Activated naive CD8-positive, alpha-beta T cell treated with anti-CD3 and anti-CD28 coated beads for 36 hours (primary cell): ENCODE measurements at regions not wholly inside any gene's neighbourhood (a gene's known extent, or its start where the extent isn't known, plus 50 kb on each side); places are given as distances from the start of the nearest gene placed in this dataset.

Experiments
- DNase-seq: peaks from one replicate; pipeline ENCODE4 v3.0.0; 2021
- H3K27ac Mint-ChIP-seq: one replicate; pipeline ENCODE4 v1.8.0; 2022; ENCODE audit warnings: mild to moderate bottlenecking, moderate library complexity, mixed read lengths
- H3K27me3 Mint-ChIP-seq: one replicate; pipeline ENCODE4 v1.8.0; 2022; ENCODE audit warnings: mild to moderate bottlenecking, mixed read lengths
- H3K36me3 Mint-ChIP-seq: one replicate; pipeline ENCODE4 v1.8.0; 2021; ENCODE audit warnings: mild to moderate bottlenecking, mixed read lengths
- H3K4me1 Mint-ChIP-seq: one replicate; pipeline ENCODE4 v1.8.0; 2021; ENCODE audit warnings: mixed read lengths
- H3K4me3 Mint-ChIP-seq: one replicate; pipeline ENCODE4 v1.8.0; 2022; ENCODE audit warnings: mild to moderate bottlenecking, moderate library complexity, mixed read lengths
- H3K9me3 Mint-ChIP-seq: one replicate; pipeline ENCODE4 v1.8.0; 2022; ENCODE audit warnings: mixed read lengths

DNA sequence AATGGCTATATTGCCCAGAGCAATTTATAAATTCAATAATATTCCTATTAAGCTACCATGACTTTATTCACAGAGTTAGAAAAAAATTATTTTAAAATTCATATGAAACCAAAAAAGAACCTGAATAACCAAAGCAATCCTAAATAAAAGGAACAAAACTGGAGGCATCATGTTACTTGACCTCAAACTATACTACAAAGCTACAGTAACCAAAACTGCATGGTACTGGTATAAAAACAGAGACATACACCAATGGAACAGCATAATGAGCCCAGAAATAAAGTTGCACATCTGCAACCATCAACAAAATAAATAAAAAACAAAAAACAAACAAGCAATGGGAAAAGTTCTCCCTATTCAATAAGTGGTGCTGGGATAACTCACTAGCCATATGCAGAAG, 203.2 kb downstream of the RGS9 start:
- Mint-ChIP-seq H3K27ac (no peak overlapping the region), H3K9me3 (peaks cover 11% of the 10 kb centered on the region), H3K4me3 (no peak overlapping the region), H3K36me3 (no peaks in the 10 kb centered on the region), H3K4me1 (peaks cover 9% of the 10 kb centered on the region), H3K27me3 (peaks cover 3% of the 10 kb centered on the region)
- no peak for DNase-seq

DNA sequence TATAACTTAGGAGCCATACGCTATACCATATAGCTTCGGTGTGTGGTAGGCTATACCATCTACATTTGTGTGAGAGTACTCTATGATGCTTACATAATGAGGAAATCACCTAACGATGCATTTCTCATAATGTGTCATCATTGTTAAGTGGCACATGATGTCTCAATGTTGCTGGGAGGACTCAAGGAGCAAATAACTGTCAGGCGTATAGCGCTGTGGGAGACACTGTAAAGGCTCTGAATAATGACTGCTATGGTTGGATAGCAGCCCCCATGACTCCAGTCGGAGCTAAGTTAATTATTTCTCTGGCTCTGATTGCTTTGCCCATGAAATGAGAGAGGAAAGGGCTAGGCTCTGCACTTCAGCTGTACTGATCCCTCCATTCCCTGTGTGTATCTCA, 197.2 kb downstream of the RGS9 start:
- Mint-ChIP-seq H3K4me1 (peaks cover 8% of the 10 kb centered on the region), H3K27me3 (peaks cover 11% of the 10 kb centered on the region), H3K4me3 (no peak overlapping the region), H3K36me3 (peaks cover 3% of the 10 kb centered on the region), H3K9me3 (peaks cover 10% of the 10 kb centered on the region), H3K27ac (no peak overlapping the region)
- DNase-seq = no peak

DNA sequence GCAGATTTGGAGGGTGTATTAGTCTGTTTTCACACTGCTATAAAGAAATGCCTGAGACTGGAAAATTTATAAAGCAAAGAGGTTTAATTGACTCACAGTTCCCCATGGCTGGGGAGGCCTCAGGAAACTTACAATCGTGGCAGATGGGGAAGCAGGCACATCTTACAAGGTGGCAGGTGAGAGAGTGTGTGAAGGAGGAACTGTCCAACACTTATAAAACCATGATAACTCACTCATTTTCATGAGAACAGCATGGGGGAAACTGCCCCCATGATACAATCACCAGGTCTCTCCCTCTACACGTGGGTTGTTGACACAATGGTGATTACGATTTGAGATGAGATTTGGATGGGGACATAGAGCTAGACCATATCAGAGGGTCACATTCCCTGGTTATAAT, 195.6 kb downstream of the RGS9 start:
- peaks cover 10% of the 10 kb centered on the region for H3K9me3 Mint-ChIP-seq
- DNase-seq = no peak
- no peak overlapping the region for H3K4me3 Mint-ChIP-seq
- H3K27ac Mint-ChIP-seq = no peak overlapping the region
- H3K27me3 Mint-ChIP-seq = peaks cover 11% of the 10 kb centered on the region
- peaks cover 8% of the 10 kb centered on the region for H3K4me1 Mint-ChIP-seq
- H3K36me3 Mint-ChIP-seq = peaks cover 3% of the 10 kb centered on the region

DNA sequence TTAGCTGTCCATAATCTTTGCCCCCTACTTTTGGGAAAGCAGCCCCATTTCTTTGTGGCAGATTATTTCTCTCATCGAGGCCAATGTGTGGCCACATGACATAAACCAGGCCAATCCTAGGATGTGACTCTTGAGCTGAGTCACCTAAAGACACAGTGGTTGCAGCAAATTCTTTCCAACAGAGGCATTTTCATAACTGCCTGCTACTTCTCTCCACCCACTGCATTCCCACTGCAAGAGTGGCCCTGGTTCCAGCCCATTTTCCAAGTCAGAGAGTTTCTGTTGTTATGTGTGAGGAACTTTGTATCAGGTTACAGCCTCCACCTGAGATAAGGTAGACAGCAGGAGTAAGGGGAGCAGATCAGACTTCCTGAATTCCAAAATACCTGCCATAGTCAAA, 195.2 kb downstream of the RGS9 start:
- peaks cover 6% of the 10 kb centered on the region for H3K9me3 Mint-ChIP-seq
- no peak for DNase-seq
- H3K27me3 Mint-ChIP-seq = peaks cover 11% of the 10 kb centered on the region
- peaks cover 8% of the 10 kb centered on the region for H3K4me1 Mint-ChIP-seq
- H3K27ac Mint-ChIP-seq = no peak overlapping the region
- no peak overlapping the region for H3K4me3 Mint-ChIP-seq
- H3K36me3 Mint-ChIP-seq = peaks cover 3% of the 10 kb centered on the region

DNA sequence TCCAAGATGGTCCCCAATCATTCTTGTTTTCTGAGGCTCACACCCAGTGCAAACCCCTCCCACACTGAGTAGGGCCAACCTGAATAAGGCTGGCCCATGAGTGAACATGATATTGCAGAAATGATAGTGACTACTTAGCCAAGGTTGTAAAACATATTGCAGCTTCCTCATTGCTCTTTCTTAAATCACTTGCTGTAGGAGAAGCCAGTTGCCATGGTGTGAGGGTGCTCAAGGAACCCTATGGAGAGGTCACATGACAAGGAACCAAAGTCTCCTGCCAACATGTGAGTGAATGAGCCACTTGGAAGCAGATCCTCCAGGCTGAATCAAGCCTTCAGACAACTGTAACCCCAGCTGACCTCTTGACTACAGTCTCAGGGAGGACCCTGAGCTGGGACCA, 191.4 kb downstream of the RGS9 start:
- Mint-ChIP-seq H3K36me3 (peaks cover 3% of the 10 kb centered on the region), H3K27me3 (peaks cover 8% of the 10 kb centered on the region), H3K4me3 (no peak overlapping the region), H3K9me3 (peaks cover 6% of the 10 kb centered on the region), H3K4me1 (peaks cover 8% of the 10 kb centered on the region), H3K27ac (no peak overlapping the region)
- no peak for DNase-seq

DNA sequence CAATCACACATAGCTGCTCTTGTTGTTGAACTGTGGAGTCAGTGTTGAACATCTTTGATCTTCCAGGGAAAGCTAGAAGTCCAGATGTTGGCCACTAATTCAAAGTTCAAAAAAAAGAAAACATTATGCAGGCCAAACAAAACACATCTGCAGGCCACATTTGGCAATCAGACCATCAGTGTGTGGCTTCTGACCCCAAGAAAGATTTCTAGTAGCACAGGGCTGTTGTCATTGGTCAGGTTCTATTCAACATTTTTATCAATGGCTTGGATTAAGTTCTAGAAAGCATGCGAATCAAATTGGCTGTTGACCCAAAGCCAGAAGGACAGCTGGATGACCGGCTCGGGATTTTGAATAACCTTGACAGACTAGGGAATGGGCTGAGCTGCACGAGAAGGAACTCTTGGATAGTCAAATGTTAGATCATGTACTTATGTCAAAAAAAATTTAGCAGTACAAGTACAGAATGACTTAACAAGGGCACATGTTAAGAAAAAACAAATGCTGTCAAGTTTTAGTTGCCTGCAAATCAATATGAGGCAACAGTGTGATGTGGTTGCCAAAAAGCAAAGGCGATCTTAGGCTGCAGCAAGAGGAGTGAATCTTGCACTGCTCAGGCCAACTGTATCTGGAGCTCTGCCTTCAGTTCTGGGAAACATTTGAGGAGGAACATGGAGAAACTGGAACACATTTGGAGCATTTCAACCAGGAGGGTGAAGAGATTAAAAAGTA, 187.6 kb downstream of the RGS9 start:
- no peak overlapping the region for H3K27ac Mint-ChIP-seq

DNA sequence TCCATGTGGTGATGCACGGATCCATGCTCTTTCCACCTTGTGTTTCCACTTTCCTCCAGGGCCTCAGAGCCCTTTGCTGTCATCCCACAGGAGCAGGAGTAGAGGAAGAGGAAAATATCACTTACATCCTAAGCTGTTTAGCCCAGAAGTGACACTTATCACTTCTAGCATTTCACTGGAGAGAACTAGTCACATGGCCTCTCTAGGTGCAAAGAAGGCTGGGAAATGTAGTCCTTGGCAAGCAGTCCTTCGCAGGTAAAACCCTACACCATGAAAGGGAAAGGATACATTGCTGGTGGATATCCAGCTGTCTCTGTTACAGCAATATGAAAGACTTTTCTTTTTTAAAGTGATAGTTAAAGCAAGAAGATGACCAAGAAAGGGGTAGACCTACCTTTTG, 185.9 kb downstream of the RGS9 start:
- DNase-seq = no peak
- H3K27ac Mint-ChIP-seq = no peak overlapping the region
- H3K4me3 Mint-ChIP-seq = no peak overlapping the region
- no peaks in the 10 kb centered on the region for H3K36me3 Mint-ChIP-seq
- H3K4me1 Mint-ChIP-seq = peaks cover 4% of the 10 kb centered on the region
- peaks cover 2% of the 10 kb centered on the region for H3K9me3 Mint-ChIP-seq
- H3K27me3 Mint-ChIP-seq = peaks cover 3% of the 10 kb centered on the region

More for the DNA sequence above, 187.6 kb downstream of the RGS9 start:
- Mint-ChIP-seq H3K4me3 (no peak overlapping the region), H3K9me3 (no peaks in the 10 kb centered on the region), H3K4me1 (peaks cover 2% of the 10 kb centered on the region), H3K27me3 (no peaks in the 10 kb centered on the region), H3K36me3 (no peaks in the 10 kb centered on the region)
- DNase-seq = no peak

DNA sequence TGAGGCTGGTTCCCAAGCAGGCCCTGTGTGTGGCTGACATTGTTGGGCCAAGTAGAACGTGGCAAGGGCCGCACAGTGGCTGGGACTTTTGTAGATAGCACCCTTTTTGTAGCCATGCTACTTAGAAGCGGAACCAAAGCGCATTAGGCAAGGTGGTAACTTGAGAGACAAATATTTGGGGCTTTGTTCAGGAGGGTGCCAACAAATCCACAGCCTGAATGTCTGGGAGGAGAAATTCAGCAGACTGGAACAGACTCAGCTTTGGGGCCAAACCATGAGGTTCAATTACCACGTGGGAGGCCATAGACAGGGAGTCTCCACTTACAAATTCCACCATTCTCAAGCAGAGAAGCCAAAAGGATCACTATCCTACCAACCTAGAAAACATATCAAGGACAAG, 183.7 kb downstream of the RGS9 start:
- no peak for DNase-seq
- H3K27me3 Mint-ChIP-seq = peaks cover 15% of the 10 kb centered on the region
- peaks cover 8% of the 10 kb centered on the region for H3K4me1 Mint-ChIP-seq
- no peak overlapping the region for H3K27ac Mint-ChIP-seq
- no peak overlapping the region for H3K4me3 Mint-ChIP-seq
- no peaks in the 10 kb centered on the region for H3K36me3 Mint-ChIP-seq
- peaks cover 2% of the 10 kb centered on the region for H3K9me3 Mint-ChIP-seq

DNA sequence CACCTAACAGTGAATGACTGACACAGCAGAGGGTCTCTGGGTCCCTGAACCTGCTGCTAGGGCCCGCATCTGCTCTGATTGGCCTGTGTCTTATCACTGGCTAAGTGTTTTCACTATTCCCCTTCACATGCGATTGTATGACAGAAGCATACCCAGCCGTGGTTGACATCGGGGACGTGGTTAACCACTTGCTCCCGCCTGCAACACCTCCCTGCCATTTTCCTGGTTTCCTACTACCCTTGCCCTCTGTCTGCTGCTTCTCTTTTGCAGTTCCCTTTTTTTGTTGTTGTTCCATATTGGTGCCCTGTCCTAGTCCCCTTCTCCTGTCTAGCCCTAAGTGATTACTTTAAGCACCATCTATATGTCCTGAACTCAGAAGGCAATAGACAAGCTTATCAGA, 177.0 kb downstream of the RGS9 start:
- Mint-ChIP-seq H3K27ac (no peak overlapping the region), H3K36me3 (no peaks in the 10 kb centered on the region), H3K4me3 (no peak overlapping the region), H3K4me1 (peaks cover 12% of the 10 kb centered on the region), H3K9me3 (peaks cover 2% of the 10 kb centered on the region), H3K27me3 (peaks cover 56% of the 10 kb centered on the region)
- DNase-seq = no peak

DNA sequence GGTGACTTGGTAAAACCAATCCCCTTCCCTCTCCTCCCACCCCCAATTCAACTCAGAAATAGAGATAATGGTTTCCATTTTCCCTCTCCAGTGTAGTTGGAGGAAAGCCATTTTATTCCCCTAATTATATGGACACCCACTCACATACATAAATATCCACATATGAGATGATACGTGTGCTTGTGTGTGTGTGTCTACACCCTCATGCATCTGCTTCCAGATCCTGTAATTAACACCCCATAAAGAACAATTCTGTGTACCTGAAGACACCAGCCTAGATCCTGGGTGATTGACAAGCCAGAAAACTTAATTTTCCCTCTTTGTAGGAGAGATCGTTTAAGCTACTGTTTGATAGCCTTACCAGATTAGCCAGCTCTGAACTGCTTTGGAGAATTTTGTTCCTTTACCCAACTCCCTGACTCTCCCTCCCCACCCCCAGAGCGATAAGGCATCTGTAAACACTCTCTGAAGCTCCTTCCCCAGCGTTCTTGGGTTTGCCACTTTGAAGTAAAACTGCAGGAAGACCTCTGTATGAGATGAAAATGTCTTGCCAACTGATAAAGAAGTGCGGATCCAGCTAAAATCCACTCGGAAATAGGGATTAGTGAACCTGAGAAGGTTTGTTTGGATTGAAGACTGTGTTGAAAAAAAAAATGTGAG, 175.7 kb downstream of the RGS9 start:
- H3K27me3 Mint-ChIP-seq = peaks cover 53% of the 10 kb centered on the region
- H3K36me3 Mint-ChIP-seq = no peaks in the 10 kb centered on the region

DNA sequence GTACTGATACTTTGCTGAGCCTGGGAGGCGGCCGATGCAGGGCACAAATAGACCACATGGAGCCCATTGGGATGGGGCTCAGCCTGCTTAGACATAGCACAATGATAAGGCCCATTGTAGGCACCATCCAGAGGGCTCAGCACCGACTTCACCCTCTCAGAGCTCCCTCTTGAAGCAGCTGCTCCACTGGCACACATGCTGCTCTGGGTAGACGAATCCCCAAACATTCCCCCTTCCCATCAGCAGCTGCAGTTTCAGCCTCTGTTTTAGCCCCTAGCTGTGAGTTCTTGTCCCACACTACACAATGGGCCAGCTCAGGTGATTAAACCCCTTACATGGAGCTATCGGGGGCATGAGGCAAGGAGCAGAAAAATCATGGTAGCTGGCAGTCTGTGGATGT, 174.1 kb downstream of the RGS9 start:
- Mint-ChIP-seq H3K36me3 (no peaks in the 10 kb centered on the region), H3K4me1 (peaks cover 8% of the 10 kb centered on the region), H3K27me3 (peaks cover 47% of the 10 kb centered on the region), H3K27ac (no peak overlapping the region), H3K4me3 (no peak overlapping the region), H3K9me3 (no peaks in the 10 kb centered on the region)
- DNase-seq = no peak

More for the DNA sequence above, 175.7 kb downstream of the RGS9 start:
- H3K9me3 Mint-ChIP-seq = no peaks in the 10 kb centered on the region
- H3K27ac Mint-ChIP-seq = no peak overlapping the region
- no peak for DNase-seq
- no peak overlapping the region for H3K4me3 Mint-ChIP-seq
- H3K4me1 Mint-ChIP-seq = peaks cover 12% of the 10 kb centered on the region

DNA sequence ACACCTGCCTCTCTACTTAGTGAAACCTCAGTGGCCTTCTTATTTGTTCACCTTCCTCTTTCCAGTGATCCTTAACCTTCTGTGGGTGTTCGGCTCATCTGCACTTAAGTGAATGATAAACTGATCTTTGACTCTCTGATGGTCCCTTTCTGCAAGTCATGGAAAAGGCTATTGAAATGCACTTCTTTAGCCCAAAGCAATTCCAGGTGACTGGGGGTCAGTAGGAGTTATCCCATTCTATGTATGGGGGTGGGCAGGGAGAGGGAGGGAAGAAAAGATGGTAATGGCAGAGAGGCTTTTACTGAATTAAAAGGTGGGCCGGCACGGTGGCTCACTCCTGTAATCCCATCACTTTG, 170.8 kb downstream of the RGS9 start:
- no peak for DNase-seq
- Mint-ChIP-seq H3K27ac (no peak overlapping the region), H3K9me3 (no peaks in the 10 kb centered on the region), H3K36me3 (no peaks in the 10 kb centered on the region), H3K4me1 (peaks cover under 1% of the 10 kb centered on the region), H3K4me3 (no peak overlapping the region), H3K27me3 (peaks cover 25% of the 10 kb centered on the region)

DNA sequence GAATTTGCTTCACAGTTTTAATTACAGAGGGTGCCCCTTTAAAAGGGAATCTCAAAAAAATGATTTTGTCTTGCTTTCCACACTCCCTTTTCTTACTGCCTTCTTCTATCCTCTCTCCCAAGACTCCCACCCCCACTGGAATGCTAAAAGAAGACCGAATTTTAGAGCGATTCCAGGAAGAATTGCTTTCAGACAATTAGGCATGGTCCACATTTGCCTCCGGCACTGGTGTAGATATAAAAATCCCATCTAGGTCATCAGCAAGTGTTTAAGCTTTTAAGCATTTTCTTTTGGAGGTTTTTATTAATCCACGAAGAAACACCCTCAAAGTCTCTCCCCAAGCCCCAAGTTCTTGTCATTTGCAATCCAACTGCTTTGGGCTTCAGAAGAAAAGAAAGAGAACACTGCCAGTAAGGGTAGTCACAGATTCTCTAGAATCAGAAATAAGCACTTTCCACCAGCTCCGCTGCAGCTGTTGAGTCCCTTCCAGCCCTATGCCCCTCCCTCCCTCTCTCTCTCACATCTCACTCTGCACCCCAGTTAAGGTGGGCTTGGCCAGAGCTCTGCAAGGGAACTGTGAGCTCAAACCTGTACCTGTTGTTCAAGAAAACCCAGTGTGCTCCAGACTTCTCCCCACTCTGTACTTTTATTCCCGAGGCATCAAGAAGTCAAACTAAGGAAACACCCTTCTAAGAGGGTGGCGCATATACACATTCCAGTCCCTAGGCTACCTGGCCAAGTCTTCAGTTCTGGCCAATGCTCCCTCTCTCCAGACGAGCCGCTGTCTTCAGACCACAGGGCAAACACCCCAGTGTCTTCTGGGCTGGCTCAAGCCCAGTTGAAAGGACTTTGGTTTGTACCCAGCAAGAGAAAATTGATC, 170.2 kb downstream of the RGS9 start:
- Mint-ChIP-seq H3K4me1 (no peaks in the 10 kb centered on the region), H3K27ac (no peak overlapping the region), H3K9me3 (no peaks in the 10 kb centered on the region), H3K4me3 (no peak overlapping the region), H3K27me3 (peaks cover 25% of the 10 kb centered on the region), H3K36me3 (no peaks in the 10 kb centered on the region)
- no peak for DNase-seq

DNA sequence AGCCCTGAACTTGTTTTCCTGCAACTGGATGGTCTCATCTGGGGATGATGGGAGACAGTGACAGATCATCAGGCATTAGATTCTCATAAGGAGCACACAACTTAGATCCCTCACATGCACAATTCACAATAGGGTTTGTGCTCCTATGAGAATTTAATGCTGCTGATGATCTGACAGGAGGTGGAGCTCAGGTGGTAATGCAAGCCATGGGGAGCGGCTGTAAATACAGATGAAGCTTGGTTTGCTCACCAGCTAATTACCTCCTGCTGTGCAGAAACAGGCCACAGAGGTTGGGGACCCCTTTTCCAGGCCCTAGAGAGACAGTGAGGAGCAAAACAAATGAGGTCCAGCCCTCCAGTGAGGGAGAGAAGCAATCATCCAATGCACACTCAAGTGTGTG, 168.6 kb downstream of the RGS9 start:
- DNase-seq = no peak
- H3K27me3 Mint-ChIP-seq = peaks cover 19% of the 10 kb centered on the region
- no peaks in the 10 kb centered on the region for H3K36me3 Mint-ChIP-seq
- H3K4me1 Mint-ChIP-seq = no peaks in the 10 kb centered on the region
- no peak overlapping the region for H3K4me3 Mint-ChIP-seq
- H3K9me3 Mint-ChIP-seq = no peaks in the 10 kb centered on the region
- H3K27ac Mint-ChIP-seq = no peak overlapping the region

DNA sequence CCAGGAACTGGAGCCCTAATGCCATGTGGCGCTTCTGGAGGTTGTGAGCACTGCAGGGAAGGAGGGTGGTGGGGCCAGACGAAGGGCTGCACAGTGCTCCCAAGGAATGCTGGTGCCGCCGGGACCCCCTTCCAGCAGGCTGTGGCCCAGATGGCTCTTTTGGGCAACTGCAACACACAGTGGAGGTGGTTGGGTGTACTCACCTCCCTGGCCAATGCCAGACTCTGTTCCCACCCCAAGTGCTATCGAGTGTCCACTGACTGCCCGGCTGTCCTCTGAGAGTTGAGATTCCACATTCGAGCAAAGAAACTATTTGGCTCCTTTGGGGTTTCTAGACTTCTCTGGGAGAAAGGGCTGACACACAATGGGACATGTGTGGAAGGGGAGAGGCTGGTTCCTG, 167.9 kb downstream of the RGS9 start:
- H3K27ac Mint-ChIP-seq = no peak overlapping the region
- no peaks in the 10 kb centered on the region for H3K4me1 Mint-ChIP-seq
- H3K36me3 Mint-ChIP-seq = no peaks in the 10 kb centered on the region
- no peaks in the 10 kb centered on the region for H3K9me3 Mint-ChIP-seq
- H3K4me3 Mint-ChIP-seq = no peak overlapping the region
- peaks cover 15% of the 10 kb centered on the region for H3K27me3 Mint-ChIP-seq
- no peak for DNase-seq
